T-helper 17 cell (primary cell): ENCODE measurements at regions not wholly inside any gene's neighbourhood (a gene's known extent, or its start where the extent isn't known, plus 50 kb on each side); places are given as distances from the start of the nearest gene placed in this dataset.

Experiments used
- ATAC-seq: fragments of 150-1000 bp; cut with Tn5 transposase; 2 replicates; pipeline ENCODE4 v1.10.0; 2021; ENCODE audit warnings: mild to moderate bottlenecking, moderate library complexity
- DNase-seq, 3 donors: peaks; one replicate each; pipeline versions ENCODE4 v3.0.0 to v3.0.0-alpha.2; 2020 to 2021
- H3K9me3 ChIP-seq: one replicate; pipeline ENCODE4 v1.7.0; 2013; ENCODE audit warnings: low read length, mild to moderate bottlenecking; ENCODE audit not compliant: control insufficient read depth, poor library complexity, severe bottlenecking
- H3K27ac Mint-ChIP-seq: one replicate; pipeline ENCODE4 v1.8.0; 2022; ENCODE audit warnings: mild to moderate bottlenecking, moderate library complexity, mixed read lengths
- H3K27me3 Mint-ChIP-seq: one replicate; pipeline ENCODE4 v1.8.0; 2022; ENCODE audit warnings: mixed read lengths
- H3K36me3 Mint-ChIP-seq: one replicate; pipeline ENCODE4 v1.8.0; 2022; ENCODE audit warnings: low read depth, mixed read lengths
- H3K4me1 Mint-ChIP-seq: one replicate; pipeline ENCODE4 v1.8.0; 2022; ENCODE audit warnings: mild to moderate bottlenecking, mixed read lengths
- H3K4me3 Mint-ChIP-seq: one replicate; pipeline ENCODE4 v1.8.0; 2022; ENCODE audit warnings: mild to moderate bottlenecking, moderate library complexity, mixed read lengths

DNA sequence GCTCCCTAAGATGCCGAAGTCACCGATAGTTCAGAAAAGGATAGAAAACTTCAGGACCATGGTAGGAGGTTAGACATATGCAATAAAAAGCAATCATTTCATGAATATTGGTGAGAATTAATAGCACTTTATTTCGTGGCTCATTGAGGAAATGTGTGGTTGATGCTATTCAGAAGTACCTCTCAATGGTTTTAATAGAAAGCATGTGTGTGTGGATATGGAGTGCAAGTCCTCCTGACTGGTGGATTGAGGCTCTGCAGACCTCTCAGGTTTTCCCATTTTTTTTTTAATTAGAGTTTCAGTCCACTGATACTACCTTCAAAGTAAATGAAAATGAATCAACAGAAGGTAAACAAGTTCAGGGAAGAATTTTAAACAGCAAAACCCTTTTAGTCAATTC lies 384.3 kb upstream of the RARB start:
- DNase-seq (no peak), ATAC-seq (no peak)
- Mint-ChIP-seq H3K4me3 (no peak overlapping the region), H3K27me3 (no peaks in the 10 kb centered on the region), H3K27ac (no peak overlapping the region), H3K4me1 (no peaks in the 10 kb centered on the region), H3K36me3 (no peaks in the 10 kb centered on the region)
- H3K9me3 ChIP-seq = no peaks in the 10 kb centered on the region

DNA sequence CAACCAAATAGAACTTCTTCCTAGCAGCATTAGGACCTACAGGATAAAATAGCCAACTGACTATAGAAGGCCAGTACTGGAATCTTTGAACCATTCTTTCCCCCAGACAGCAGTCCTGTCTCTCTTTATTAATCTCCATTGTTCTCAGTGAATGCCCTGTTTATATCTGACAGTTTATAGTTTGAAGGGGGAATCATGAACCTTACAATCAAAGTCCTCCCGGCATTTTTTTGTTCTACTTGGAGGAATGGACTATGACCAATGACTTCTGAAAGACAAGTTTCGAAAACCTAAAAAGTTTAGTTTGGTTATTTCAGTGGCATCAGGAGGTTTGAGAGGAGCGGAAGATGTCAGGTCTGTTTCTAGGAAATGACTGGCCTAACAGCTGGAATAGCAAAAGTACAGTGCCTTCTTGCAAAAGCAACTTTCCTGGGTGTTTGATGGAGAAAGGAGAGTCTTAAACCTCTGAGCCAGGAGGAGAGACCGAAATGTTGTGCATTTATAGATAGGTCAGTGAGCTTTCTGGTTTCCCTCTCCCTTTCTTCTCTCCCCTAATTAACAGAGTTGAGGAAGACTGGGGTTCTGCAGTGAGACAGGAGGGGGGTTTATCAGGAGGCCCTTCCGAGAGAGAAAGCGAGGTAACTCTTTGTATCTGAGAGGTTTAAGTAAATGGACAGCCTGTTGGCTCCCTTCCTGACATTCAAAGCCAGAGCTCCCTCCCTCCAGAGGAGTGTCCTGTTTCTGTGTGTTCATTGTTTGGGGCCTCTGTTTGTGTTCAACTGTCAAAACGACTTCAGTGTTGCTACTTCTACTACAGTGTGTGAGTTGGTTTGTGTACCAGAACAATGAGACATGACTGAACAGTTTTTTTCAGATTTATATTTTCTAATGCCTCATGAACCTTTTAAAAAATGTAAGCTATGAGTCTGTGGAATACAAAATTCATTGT lies 383.0 kb upstream of the RARB start:
- Mint-ChIP-seq H3K36me3 (no peaks in the 10 kb centered on the region), H3K4me1 (no peaks in the 10 kb centered on the region), H3K27me3 (no peaks in the 10 kb centered on the region), H3K4me3 (no peak overlapping the region), H3K27ac (no peak overlapping the region)
- DNase-seq (no peak), ATAC-seq (no peak)
- no peaks in the 10 kb centered on the region for H3K9me3 ChIP-seq

DNA sequence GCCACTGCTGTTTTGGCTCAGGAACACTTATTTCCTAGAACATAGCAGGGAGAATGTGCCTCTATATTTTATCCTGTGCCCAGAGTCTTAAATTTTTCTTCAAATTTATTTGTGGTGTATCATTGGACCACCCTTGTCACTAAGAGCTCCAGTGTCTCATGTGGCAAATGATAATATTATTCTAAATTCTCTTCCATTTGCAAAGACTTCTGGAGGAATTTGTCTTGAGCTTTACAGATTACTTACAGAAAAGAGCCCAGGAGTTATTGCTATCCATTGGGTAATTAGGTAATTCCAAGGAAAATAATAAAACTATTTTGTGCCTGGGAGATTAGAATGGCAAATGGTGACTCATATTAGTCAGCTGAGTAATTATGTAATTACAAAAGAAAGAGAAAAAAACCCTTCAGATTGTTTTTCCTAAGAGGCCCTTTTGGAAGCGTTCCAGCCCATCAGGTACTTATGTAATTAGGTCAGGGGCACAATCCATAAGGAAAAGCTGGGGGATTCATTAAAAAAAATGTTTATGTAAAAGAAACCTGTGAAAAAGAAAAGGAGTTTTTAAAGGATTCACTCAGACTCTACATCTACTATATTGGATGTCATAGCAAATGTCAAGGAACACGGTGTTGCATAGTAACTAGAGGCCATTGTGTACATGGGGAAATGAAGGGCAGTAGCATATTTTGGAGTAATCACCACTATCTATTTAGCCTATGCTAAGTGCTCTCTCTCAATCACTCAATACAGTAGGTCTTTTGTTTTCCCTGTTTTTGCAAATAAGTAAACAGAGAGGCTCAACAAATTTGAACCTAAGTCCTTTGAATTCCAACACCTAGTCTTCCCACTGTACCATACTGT lies 380.9 kb upstream of the RARB start:
- no peaks in the 10 kb centered on the region for H3K27me3 Mint-ChIP-seq
- H3K4me3 Mint-ChIP-seq = no peak overlapping the region
- H3K27ac Mint-ChIP-seq = no peak overlapping the region
- H3K4me1 Mint-ChIP-seq = no peaks in the 10 kb centered on the region
- H3K36me3 Mint-ChIP-seq = no peaks in the 10 kb centered on the region
- DNase-seq (no peak), ATAC-seq (no peak)
- H3K9me3 ChIP-seq = no peaks in the 10 kb centered on the region

DNA sequence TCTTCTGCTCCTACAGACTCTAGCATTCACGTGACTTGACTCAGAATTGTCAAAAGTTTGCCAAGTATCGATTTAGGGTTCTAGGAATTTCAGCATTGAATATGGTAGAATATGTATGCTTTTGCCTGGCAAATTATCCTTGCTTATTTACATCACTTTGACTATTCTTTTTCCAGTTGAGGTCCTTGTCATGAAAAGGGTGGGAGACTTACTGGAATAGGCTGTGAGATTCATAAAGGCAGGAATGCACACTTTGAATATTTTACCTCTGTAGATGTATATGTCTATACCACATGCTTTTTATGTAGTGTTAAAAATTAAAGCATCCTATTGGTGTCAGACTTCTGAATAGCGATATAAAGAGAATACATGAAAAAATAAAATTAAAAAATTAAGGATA lies 378.8 kb upstream of the RARB start:
- Mint-ChIP-seq H3K4me1 (no peaks in the 10 kb centered on the region), H3K4me3 (no peak overlapping the region), H3K36me3 (no peaks in the 10 kb centered on the region), H3K27ac (no peak overlapping the region), H3K27me3 (no peaks in the 10 kb centered on the region)
- no peaks in the 10 kb centered on the region for H3K9me3 ChIP-seq
- no peak for ATAC-seq
- no peak for DNase-seq

DNA sequence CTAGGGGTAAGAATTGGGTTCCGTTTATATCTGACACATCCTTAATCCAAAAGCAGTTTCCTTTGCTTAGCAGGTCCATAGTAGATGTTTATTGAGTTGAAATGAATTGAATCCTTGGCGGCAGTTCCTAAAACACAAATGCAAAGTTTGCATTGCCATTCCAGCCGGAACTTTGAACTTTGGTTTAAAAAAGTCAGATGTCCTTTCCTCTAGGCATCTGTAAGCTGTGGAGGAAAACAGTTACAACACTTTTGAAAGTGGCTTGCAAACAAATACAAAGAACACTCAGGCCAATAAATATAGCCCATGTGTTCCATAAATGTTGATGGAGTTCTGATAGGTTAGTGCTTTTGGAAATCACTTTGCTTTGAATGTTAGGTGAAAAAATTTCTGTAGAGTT lies 374.7 kb upstream of the RARB start:
- DNase-seq (no peak), ATAC-seq (no peak)
- no peaks in the 10 kb centered on the region for H3K9me3 ChIP-seq
- no peak overlapping the region for H3K4me3 Mint-ChIP-seq
- no peak overlapping the region for H3K27ac Mint-ChIP-seq
- no peaks in the 10 kb centered on the region for H3K27me3 Mint-ChIP-seq
- no peaks in the 10 kb centered on the region for H3K4me1 Mint-ChIP-seq
- H3K36me3 Mint-ChIP-seq = no peaks in the 10 kb centered on the region

DNA sequence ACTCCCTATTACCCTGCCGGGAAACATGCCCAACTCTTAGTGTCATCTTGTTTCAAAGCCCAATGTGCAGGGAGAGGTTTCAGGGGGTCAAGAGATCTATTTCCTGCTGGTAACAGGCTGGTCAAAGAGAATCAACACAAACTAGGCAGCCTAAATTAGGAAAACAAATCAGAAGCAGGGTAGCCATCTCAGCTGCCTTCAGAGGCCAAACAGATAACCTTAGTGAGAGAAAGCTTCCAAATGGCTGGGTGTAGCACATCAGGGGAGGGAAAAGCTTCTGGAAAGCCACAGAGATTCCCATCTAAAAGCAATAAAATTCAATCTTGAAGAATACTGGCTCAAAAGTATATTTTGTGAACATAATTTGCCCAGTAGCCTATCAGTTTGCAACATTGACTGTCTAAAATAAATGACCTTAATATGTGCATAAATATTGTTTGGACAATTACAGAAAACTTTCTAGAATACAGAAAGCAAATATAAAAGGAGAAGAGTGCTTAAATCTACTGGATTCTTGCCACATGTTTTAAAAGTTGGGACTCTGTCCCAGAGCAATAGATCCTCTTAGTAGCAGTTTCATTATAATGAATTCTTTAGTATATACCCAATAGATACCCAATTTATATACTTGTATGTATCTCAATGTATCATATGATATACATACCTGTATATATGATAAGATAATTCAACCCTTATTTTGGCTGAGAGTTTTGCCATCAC lies 371.9 kb upstream of the RARB start:
- DNase-seq (no peak), ATAC-seq (no peak)
- no peaks in the 10 kb centered on the region for H3K36me3 Mint-ChIP-seq
- no peaks in the 10 kb centered on the region for H3K27me3 Mint-ChIP-seq
- no peak overlapping the region for H3K4me3 Mint-ChIP-seq
- no peak overlapping the region for H3K27ac Mint-ChIP-seq
- no peaks in the 10 kb centered on the region for H3K9me3 ChIP-seq
- H3K4me1 Mint-ChIP-seq = no peaks in the 10 kb centered on the region

DNA sequence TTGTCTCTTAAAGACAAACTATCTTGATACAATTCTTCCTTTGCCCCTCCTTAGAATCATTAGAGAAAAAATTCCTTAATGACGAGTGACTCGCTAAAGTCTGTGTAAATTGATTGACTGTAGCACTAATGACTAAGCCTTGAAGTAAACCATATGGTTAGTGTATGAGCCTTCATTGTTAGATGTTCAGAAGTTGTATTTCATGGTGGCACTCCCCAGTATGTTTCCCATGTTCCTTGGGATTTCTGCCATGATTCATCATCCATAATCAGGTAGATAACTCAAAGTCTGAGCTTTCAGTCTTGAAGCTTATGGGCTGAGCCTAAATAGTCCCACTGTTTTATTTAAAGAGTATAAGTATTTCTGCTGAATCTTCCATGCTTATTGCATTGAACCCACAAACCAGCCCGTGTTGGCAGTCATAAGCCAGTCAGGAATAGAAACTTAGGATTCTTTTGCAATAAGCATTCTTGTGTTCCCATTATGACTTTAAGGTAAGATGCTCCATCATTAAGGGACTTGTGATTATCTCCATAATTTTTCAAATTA lies 371.2 kb upstream of the RARB start:
- H3K27ac Mint-ChIP-seq = no peak overlapping the region
- H3K36me3 Mint-ChIP-seq = no peaks in the 10 kb centered on the region
- no peak for ATAC-seq
- no peak for DNase-seq
- no peaks in the 10 kb centered on the region for H3K4me1 Mint-ChIP-seq
- no peaks in the 10 kb centered on the region for H3K27me3 Mint-ChIP-seq
- no peaks in the 10 kb centered on the region for H3K9me3 ChIP-seq
- H3K4me3 Mint-ChIP-seq = no peak overlapping the region

DNA sequence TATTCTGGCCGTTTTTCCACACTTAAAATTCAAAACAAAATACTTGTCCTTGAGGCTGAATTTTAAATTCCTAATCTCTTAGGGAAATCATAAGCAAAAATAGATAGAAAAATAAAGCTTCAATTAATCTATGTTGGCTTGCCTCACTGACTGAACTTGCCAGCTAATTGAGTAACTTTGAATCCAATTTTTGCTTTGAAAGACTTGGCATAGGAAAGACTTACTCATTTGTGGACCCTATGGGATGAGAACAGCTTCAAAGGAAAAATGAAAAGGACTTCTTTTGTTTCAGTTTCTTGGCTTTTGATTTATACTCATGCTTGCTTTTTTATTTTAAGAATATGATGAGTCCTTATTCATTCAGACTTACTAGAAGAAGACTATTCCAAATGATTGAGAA lies 370.7 kb upstream of the RARB start:
- Mint-ChIP-seq H3K36me3 (no peaks in the 10 kb centered on the region), H3K27me3 (no peaks in the 10 kb centered on the region), H3K4me1 (no peaks in the 10 kb centered on the region), H3K4me3 (no peak overlapping the region), H3K27ac (no peak overlapping the region)
- ATAC-seq = no peak
- no peaks in the 10 kb centered on the region for H3K9me3 ChIP-seq
- DNase-seq = no peak

DNA sequence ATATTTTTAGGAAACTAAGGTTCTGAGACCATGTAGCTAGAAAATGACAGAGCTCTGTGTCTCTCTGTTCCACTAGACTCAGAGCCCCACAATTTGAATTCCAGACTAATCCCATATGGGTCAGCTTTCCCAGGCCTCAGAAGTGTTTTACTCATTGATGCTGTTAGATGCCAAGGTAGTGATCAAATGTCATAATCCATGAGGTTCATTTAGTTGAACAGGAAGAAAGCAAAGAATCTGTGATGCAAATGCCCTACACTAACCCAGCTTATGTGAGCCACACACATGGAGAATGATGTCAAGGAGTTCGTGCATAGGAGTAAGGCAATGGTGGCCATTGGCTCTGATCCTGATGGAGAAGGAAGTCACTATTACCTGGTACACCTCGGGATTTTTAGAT lies 363.4 kb upstream of the RARB start:
- ATAC-seq (no peak), DNase-seq (no peak)
- no peaks in the 10 kb centered on the region for H3K4me1 Mint-ChIP-seq
- H3K27me3 Mint-ChIP-seq = no peaks in the 10 kb centered on the region
- no peak overlapping the region for H3K4me3 Mint-ChIP-seq
- H3K36me3 Mint-ChIP-seq = no peaks in the 10 kb centered on the region
- H3K27ac Mint-ChIP-seq = no peak overlapping the region
- no peaks in the 10 kb centered on the region for H3K9me3 ChIP-seq

DNA sequence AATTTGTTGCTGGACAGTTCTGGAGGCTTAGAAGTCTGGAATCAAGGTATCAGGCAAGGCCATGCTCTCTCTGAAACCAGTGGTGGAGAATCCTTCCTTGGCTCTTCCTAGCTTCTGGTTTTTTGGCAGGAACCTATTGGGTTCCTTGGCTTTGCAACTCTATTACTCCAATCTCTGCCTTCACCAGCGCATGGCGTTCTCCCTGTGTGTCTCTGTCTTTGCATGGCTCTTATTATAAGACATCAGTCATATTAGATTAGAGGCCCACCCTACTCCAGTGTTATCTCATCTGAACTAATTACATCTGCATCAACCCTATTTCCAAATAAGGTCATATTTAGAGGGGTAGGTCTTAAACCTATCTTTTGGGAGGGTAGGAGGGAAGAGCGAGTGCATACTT lies 358.1 kb upstream of the RARB start:
- H3K36me3 Mint-ChIP-seq = no peaks in the 10 kb centered on the region
- H3K4me1 Mint-ChIP-seq = no peaks in the 10 kb centered on the region

DNA sequence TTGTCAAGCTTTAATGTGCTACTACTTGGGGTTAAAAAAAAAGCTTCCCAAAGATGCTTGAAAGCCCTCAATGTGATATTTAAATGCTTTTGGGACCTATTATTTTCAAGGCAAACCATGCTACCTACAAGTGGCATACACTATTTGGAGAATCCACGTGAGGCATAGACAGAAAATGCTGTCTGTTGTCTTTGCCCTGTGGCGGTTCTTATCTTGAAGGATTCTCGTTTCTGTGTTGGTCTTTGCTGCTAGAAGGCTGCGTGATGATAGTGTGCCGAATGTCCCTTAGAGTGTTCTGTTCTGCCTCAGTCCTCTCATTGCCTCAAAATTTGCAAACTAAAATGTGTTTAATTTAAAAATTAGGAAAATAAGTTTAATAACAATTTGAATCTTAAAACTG lies 356.2 kb upstream of the RARB start:
- ATAC-seq (no peak), DNase-seq (no peak)
- Mint-ChIP-seq H3K4me3 (no peak overlapping the region), H3K27me3 (no peaks in the 10 kb centered on the region), H3K4me1 (no peaks in the 10 kb centered on the region), H3K36me3 (no peaks in the 10 kb centered on the region), H3K27ac (no peak overlapping the region)
- H3K9me3 ChIP-seq = no peaks in the 10 kb centered on the region

More for the DNA sequence above, 358.1 kb upstream of the RARB start:
- no peak overlapping the region for H3K4me3 Mint-ChIP-seq
- no peak overlapping the region for H3K27ac Mint-ChIP-seq
- ATAC-seq = no peak
- no peaks in the 10 kb centered on the region for H3K27me3 Mint-ChIP-seq
- no peak for DNase-seq
- H3K9me3 ChIP-seq = no peaks in the 10 kb centered on the region

DNA sequence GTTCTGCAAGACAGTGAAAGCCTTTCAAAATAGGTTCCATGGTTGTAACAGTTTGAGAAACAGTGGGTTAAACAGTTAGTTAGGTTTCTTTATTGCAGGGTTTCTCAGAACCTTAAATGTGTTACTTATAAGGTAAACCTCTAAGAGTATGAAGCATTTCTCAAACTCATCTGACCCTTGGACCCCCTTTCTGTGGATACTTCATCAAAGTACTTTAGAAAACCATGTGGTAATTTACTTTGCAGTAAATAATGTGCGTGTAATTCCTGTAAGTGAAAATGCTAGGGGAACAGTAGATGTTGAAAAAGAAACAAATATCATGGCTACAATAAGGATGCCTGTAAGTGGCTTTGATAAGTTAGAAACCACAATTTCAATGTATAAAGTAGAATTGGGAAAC lies 354.6 kb upstream of the RARB start:
- Mint-ChIP-seq H3K4me1 (no peaks in the 10 kb centered on the region), H3K4me3 (no peak overlapping the region), H3K27ac (no peak overlapping the region), H3K27me3 (no peaks in the 10 kb centered on the region), H3K36me3 (no peaks in the 10 kb centered on the region)
- ATAC-seq = no peak
- no peaks in the 10 kb centered on the region for H3K9me3 ChIP-seq
- no peak for DNase-seq

DNA sequence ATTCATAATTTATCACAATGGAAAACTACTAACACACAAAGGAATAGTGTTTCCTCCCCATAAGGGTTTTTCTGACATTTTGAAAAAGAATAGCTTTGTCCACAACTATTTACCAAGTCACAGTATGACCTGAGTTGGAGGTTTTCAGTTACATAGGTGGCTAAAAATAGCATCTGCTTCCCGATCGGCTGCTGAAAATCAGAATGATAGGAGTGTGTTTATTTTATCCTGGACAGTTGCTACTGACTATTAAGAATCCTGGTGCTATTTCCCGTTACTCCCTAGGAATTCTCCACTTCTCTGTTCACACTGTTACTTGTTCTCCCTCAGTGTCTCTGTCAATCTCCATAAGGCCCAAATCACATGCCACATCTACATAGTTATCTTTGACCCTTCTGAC lies 353.9 kb upstream of the RARB start:
- H3K4me1 Mint-ChIP-seq = no peaks in the 10 kb centered on the region
- DNase-seq = no peak
- no peaks in the 10 kb centered on the region for H3K27me3 Mint-ChIP-seq
- no peaks in the 10 kb centered on the region for H3K36me3 Mint-ChIP-seq
- H3K9me3 ChIP-seq = no peaks in the 10 kb centered on the region
- no peak for ATAC-seq
- H3K27ac Mint-ChIP-seq = no peak overlapping the region
- no peak overlapping the region for H3K4me3 Mint-ChIP-seq
